ENCODE measurements at regions not wholly inside any gene's neighbourhood (a gene's known extent, or its start where the extent isn't known, plus 50 kb on each side); places are given as distances from the start of the nearest gene placed in this dataset.

DNA sequence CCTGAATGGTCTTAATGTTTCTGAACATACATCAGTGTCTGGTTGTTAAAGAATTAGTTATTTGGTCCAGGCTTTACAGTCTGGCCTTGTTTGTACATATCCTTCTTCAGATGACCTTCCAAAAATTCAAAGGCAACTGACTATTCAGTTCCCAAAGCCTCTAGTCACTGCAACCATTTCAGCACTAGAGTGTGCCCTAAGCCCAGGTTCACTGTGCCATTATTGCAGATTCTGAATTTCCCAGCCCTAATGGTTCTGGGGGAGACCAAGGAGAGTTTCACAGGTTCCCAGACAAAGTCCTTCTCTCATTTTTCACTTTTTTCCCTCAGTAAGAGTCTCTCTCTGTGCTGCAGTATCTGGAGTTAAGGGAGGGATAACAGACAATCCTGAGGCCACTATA, 235.8 kb downstream of the TRAM1L1 start:
- Histone ChIP-seq H3K36me3 (no peaks in the 10 kb centered on the region), H3K4me1 (replicated peaks) (no peaks in the 10 kb centered on the region), H3K27me3 (replicated peaks) (no peaks in the 10 kb centered on the region), H3K27ac (no peak overlapping the region), H3K9me3 (replicated peaks) (no peaks in the 10 kb centered on the region), H3K4me3 (no peak overlapping the region)
- no peak for DNase-seq (ENCODE audit: low read depth in 1 of 2, low spot score in 2 of 2)

GRCh38 chr4:116847616-116848015, 237.8 kb downstream of the TRAM1L1 start:
- Histone ChIP-seq H3K27me3 (replicated peaks) (no peaks in the 10 kb centered on the region), H3K4me3 (no peak overlapping the region), H3K27ac (no peak overlapping the region), H3K4me1 (replicated peaks) (no peaks in the 10 kb centered on the region), H3K36me3 (no peaks in the 10 kb centered on the region), H3K9me3 (replicated peaks) (no peaks in the 10 kb centered on the region)
- no peak for DNase-seq (ENCODE audit: low read depth in 1 of 2, low spot score in 2 of 2)

GRCh38 chr4:116839826-116840225, 245.6 kb downstream of the TRAM1L1 start:
- Histone ChIP-seq H3K36me3 (no peaks in the 10 kb centered on the region), H3K27ac (no peak overlapping the region), H3K4me1 (replicated peaks) (no peaks in the 10 kb centered on the region), H3K27me3 (replicated peaks) (no peaks in the 10 kb centered on the region), H3K4me3 (no peak overlapping the region), H3K9me3 (replicated peaks) (no peaks in the 10 kb centered on the region)
- DNase-seq (ENCODE audit: low read depth in 1 of 2, low spot score in 2 of 2) = no peak

GRCh38 chr4:116838609-116839008, 246.8 kb downstream of the TRAM1L1 start:
- no peak overlapping the region for H3K4me3 ChIP-seq
- no peak overlapping the region for H3K27ac ChIP-seq
- no peaks in the 10 kb centered on the region for H3K27me3 ChIP-seq (replicated peaks)
- DNase-seq (ENCODE audit: low read depth in 1 of 2, low spot score in 2 of 2) = no peak
- H3K36me3 ChIP-seq = no peaks in the 10 kb centered on the region
- no peaks in the 10 kb centered on the region for H3K4me1 ChIP-seq (replicated peaks)
- H3K9me3 ChIP-seq (replicated peaks) = no peaks in the 10 kb centered on the region

GRCh38 chr4:116829187-116829586, 256.2 kb downstream of the TRAM1L1 start:
- no peaks in the 10 kb centered on the region for H3K4me1 ChIP-seq (replicated peaks)
- no peak for DNase-seq (ENCODE audit: low read depth in 1 of 2, low spot score in 2 of 2)
- H3K27ac ChIP-seq = no peak overlapping the region
- H3K4me3 ChIP-seq = no peak overlapping the region
- H3K27me3 ChIP-seq (replicated peaks) = no peaks in the 10 kb centered on the region
- no peaks in the 10 kb centered on the region for H3K9me3 ChIP-seq (replicated peaks)
- no peaks in the 10 kb centered on the region for H3K36me3 ChIP-seq

- Histone ChIP-seq H3K27ac (no peak overlapping the region), H3K4me1 (replicated peaks) (no peaks in the 10 kb centered on the region), H3K27me3 (replicated peaks) (no peaks in the 10 kb centered on the region), H3K36me3 (no peaks in the 10 kb centered on the region), H3K4me3 (no peak overlapping the region), H3K9me3 (replicated peaks) (no peaks in the 10 kb centered on the region)
- no peak for DNase-seq (ENCODE audit: low read depth in 1 of 2, low spot score in 2 of 2)
These were observed 261.2 kb downstream of the TRAM1L1 start for GRCh38 chr4:116824172-116824571.

DNA sequence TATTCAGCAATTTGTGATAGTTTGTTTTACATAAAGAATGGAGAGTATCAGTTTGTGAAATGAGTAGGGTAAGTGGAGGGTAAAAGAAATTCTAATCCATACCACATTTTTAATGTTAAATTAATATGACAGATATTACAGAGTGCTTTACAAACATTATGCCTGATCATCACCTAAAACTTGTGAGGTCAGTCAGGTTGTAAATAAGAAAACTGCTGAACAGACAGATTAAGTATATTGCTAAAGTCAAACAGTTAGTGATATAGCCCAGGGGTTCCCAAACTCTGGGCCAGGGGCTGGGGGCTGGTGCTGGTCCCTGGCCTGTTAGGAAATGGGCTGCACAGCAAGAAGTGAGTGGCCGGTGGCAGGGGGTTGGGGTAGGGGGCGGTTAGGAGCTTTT, 273.6 kb downstream of the TRAM1L1 start:
- Histone ChIP-seq H3K4me1 (replicated peaks) (no peaks in the 10 kb centered on the region), H3K27ac (no peak overlapping the region), H3K4me3 (no peak overlapping the region), H3K9me3 (replicated peaks) (no peaks in the 10 kb centered on the region), H3K27me3 (replicated peaks) (no peaks in the 10 kb centered on the region), H3K36me3 (no peaks in the 10 kb centered on the region)
- DNase-seq (ENCODE audit: low read depth in 1 of 2, low spot score in 2 of 2) = no peak

DNA sequence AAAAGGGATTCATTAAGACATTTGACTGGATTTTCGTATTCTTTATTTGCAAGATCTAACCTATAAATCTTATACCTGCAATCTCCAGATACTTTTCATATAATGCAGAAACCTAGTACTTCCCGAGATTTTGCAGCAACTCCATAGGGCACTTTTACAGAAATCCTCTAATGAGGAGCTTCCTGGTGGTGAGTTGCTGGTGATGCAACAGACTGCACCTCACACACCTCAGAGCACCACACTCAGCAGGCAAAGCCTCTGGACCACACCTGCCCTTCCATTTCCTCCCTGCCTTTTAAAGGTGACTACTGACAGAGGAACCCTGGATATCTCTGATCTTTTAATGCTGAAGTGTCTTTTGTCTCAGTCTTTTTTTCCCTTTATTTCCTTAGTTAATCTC, 289.4 kb downstream of the TRAM1L1 start:
- no peak overlapping the region for H3K4me3 ChIP-seq
- no peak overlapping the region for H3K27ac ChIP-seq
- H3K27me3 ChIP-seq (replicated peaks) = no peaks in the 10 kb centered on the region
- no peaks in the 10 kb centered on the region for H3K36me3 ChIP-seq
- H3K4me1 ChIP-seq (replicated peaks) = no peaks in the 10 kb centered on the region
- no peaks in the 10 kb centered on the region for H3K9me3 ChIP-seq (replicated peaks)
- no peak for DNase-seq (ENCODE audit: low read depth in 1 of 2, low spot score in 2 of 2)

GRCh38 chr4:116788723-116789122, 296.7 kb downstream of the TRAM1L1 start:
- Histone ChIP-seq H3K27me3 (replicated peaks) (no peaks in the 10 kb centered on the region), H3K4me3 (no peak overlapping the region), H3K27ac (no peak overlapping the region), H3K9me3 (replicated peaks) (no peaks in the 10 kb centered on the region), H3K36me3 (no peaks in the 10 kb centered on the region), H3K4me1 (replicated peaks) (no peaks in the 10 kb centered on the region)
- no peak for DNase-seq (ENCODE audit: low read depth in 1 of 2, low spot score in 2 of 2)

GRCh38 chr4:116755051-116755450, 330.3 kb downstream of the TRAM1L1 start:
- no peaks in the 10 kb centered on the region for H3K27me3 ChIP-seq (replicated peaks)
- no peak for DNase-seq (ENCODE audit: low read depth in 1 of 2, low spot score in 2 of 2)
- H3K9me3 ChIP-seq (replicated peaks) = no peaks in the 10 kb centered on the region
- no peaks in the 10 kb centered on the region for H3K4me1 ChIP-seq (replicated peaks)
- H3K27ac ChIP-seq = no peak overlapping the region
- no peak overlapping the region for H3K4me3 ChIP-seq
- no peaks in the 10 kb centered on the region for H3K36me3 ChIP-seq

DNA sequence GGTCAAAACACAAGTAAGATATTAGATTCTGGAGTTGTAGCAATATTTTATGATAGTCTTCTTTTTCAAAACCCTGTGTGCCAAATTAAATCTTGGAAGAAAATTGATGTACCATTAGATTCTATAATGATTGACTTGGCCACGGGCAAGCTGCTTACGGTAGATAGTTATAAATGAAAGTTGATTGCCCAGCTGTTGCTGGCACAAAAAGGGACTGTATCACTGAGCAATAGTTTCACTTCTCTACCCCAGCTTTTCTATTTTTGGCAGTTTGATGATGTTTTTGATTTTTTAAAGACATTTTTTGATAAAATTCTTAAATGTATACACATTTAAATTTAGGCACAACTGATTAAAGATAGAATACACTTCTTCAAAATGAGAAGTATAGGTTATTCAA, 333.3 kb downstream of the TRAM1L1 start:
- H3K27me3 ChIP-seq (replicated peaks) = no peaks in the 10 kb centered on the region
- no peak for DNase-seq (ENCODE audit: low read depth in 1 of 2, low spot score in 2 of 2)
- H3K4me1 ChIP-seq (replicated peaks) = no peaks in the 10 kb centered on the region
- no peak overlapping the region for H3K27ac ChIP-seq
- H3K4me3 ChIP-seq = no peak overlapping the region
- no peaks in the 10 kb centered on the region for H3K36me3 ChIP-seq
- H3K9me3 ChIP-seq (replicated peaks) = no peaks in the 10 kb centered on the region

- H3K27ac ChIP-seq = no peak overlapping the region
- DNase-seq (ENCODE audit: low read depth in 1 of 2, low spot score in 2 of 2) = no peak
- no peaks in the 10 kb centered on the region for H3K36me3 ChIP-seq
- H3K27me3 ChIP-seq (replicated peaks) = no peaks in the 10 kb centered on the region
- no peak overlapping the region for H3K4me3 ChIP-seq
- H3K4me1 ChIP-seq (replicated peaks) = no peaks in the 10 kb centered on the region
- no peaks in the 10 kb centered on the region; the same call in 1 of the 2 replicates for H3K9me3 ChIP-seq (replicated peaks)
These were observed 348.6 kb downstream of the TRAM1L1 start for GRCh38 chr4:116736756-116737155.

DNA sequence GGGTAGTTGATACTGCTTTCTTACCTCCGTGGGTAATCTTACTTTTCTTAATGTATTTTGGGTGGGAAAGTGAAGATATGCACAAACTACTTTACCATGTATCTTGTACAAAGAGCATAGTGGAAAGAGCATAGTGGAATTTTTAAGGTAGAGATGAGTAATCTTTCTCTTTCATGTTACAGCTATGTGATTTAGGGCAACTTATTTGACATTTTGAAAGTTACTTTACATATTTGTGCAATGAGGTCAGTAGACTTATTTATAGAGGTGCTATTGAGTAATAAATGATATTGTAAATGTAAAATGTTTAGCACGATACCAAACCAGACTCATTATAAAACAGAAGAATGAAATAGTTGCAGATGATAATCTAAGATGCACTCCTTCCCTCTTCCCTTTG, 351.2 kb downstream of the TRAM1L1 start:
- Histone ChIP-seq H3K4me1 (replicated peaks) (no peaks in the 10 kb centered on the region), H3K36me3 (no peaks in the 10 kb centered on the region), H3K4me3 (no peak overlapping the region), H3K27ac (no peak overlapping the region), H3K27me3 (replicated peaks) (no peaks in the 10 kb centered on the region), H3K9me3 (replicated peaks) (no peaks in the 10 kb centered on the region; the same call in 1 of the 2 replicates)
- DNase-seq (ENCODE audit: low read depth in 1 of 2, low spot score in 2 of 2) = no peak

GRCh38 chr4:116733370-116733769, 352.0 kb downstream of the TRAM1L1 start:
- Histone ChIP-seq H3K4me1 (replicated peaks) (no peaks in the 10 kb centered on the region), H3K4me3 (no peak overlapping the region), H3K36me3 (no peaks in the 10 kb centered on the region), H3K27ac (no peak overlapping the region), H3K9me3 (replicated peaks) (no peaks in the 10 kb centered on the region; the same call in 1 of the 2 replicates), H3K27me3 (replicated peaks) (no peaks in the 10 kb centered on the region)
- DNase-seq (ENCODE audit: low read depth in 1 of 2, low spot score in 2 of 2) = no peak

DNA sequence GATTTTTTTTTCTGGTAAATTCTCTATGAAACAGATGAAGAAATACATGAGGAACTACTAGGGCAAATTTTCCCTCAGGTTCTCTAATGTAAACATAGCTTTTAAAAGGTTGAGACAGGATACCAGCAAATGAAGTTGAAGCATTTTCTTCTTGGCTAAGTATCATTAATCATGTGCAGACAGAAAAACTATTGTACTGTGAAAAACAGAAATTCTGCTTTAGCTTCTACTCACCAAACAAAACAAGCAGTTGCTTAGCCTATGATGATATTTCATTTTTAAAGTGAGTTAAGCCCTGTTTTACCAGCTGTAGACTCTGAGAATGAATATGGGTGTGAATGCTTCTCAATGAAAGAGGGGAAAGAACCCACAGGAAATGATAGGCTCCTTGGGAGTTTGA, 358.9 kb downstream of the TRAM1L1 start:
- H3K27ac ChIP-seq = no peak overlapping the region

More for the DNA sequence above, 358.9 kb downstream of the TRAM1L1 start:
- H3K4me3 ChIP-seq = no peak overlapping the region
- H3K36me3 ChIP-seq = no peaks in the 10 kb centered on the region
- no peaks in the 10 kb centered on the region for H3K9me3 ChIP-seq (replicated peaks)
- H3K27me3 ChIP-seq (replicated peaks) = no peaks in the 10 kb centered on the region
- H3K4me1 ChIP-seq (replicated peaks) = no peaks in the 10 kb centered on the region
- no peak for DNase-seq (ENCODE audit: low read depth in 1 of 2, low spot score in 2 of 2)
